T-helper 1 cell treated with Interleukin-12 subunit alpha and Interleukin-12 subunit beta and Interleukin-4 antibody, amounts not matched to agents 30 μg/mL and 1 μg/mL, for 36 hours (primary cell): ENCODE measurements at regions not wholly inside any gene's neighbourhood (a gene's known extent, or its start where the extent isn't known, plus 50 kb on each side); places are given as distances from the start of the nearest gene placed in this dataset.
"Not testable (repeated sequence)": the region's sequence is repeated elsewhere in the genome, so short reads cannot be mapped to it uniquely, and the experiment has no call there.

Experiments
- H3K27ac Mint-ChIP-seq: one replicate; pipeline ENCODE4 v1.8.0; 2021; ENCODE audit warnings: mild to moderate bottlenecking, mixed read lengths
- H3K27me3 Mint-ChIP-seq: one replicate; pipeline ENCODE4 v1.8.0; 2021; ENCODE audit warnings: low read depth, mixed read lengths
- H3K36me3 Mint-ChIP-seq: one replicate; pipeline ENCODE4 v1.8.0; 2021; ENCODE audit warnings: low read depth, mixed read lengths
- H3K4me1 Mint-ChIP-seq: one replicate; pipeline ENCODE4 v1.8.0; 2021; ENCODE audit warnings: low read depth, mixed read lengths
- H3K4me3 Mint-ChIP-seq: one replicate; pipeline ENCODE4 v1.8.0; 2021; ENCODE audit warnings: mild to moderate bottlenecking, moderate library complexity, mixed read lengths
- H3K9me3 Mint-ChIP-seq: one replicate; pipeline ENCODE4 v1.8.0; 2021; ENCODE audit warnings: mixed read lengths

- H3K36me3 Mint-ChIP-seq = not testable (repeated sequence)
Observed at GRCh38 chr9:65566018-65566417, 109.7 kb upstream of the ZNG1E start.

GRCh38 chr9:65519018-65519417 is 156.7 kb upstream of the ZNG1E start:
- not testable (repeated sequence) for H3K4me3 Mint-ChIP-seq, H3K27me3 Mint-ChIP-seq, H3K27ac Mint-ChIP-seq

More at GRCh38 chr9:65566018-65566417, 109.7 kb upstream of the ZNG1E start:
- H3K4me3 Mint-ChIP-seq, H3K4me1 Mint-ChIP-seq, H3K9me3 Mint-ChIP-seq, H3K27ac Mint-ChIP-seq, H3K27me3 Mint-ChIP-seq: not testable (repeated sequence)

GRCh38 chr9:65514465-65514864 is 161.3 kb upstream of the ZNG1E start:
- not testable (repeated sequence) for H3K27me3 Mint-ChIP-seq, H3K36me3 Mint-ChIP-seq, H3K27ac Mint-ChIP-seq, H3K4me3 Mint-ChIP-seq, H3K4me1 Mint-ChIP-seq, H3K9me3 Mint-ChIP-seq

More at GRCh38 chr9:65519018-65519417, 156.7 kb upstream of the ZNG1E start:
- not testable (repeated sequence) for H3K36me3 Mint-ChIP-seq, H3K9me3 Mint-ChIP-seq, H3K4me1 Mint-ChIP-seq

- H3K4me3 Mint-ChIP-seq, H3K4me1 Mint-ChIP-seq, H3K36me3 Mint-ChIP-seq, H3K9me3 Mint-ChIP-seq, H3K27ac Mint-ChIP-seq, H3K27me3 Mint-ChIP-seq: not testable (repeated sequence)
Observed at GRCh38 chr9:65507897-65508296, 167.8 kb upstream of the ZNG1E start.

- H3K4me3 Mint-ChIP-seq, H3K27me3 Mint-ChIP-seq, H3K36me3 Mint-ChIP-seq, H3K9me3 Mint-ChIP-seq, H3K4me1 Mint-ChIP-seq, H3K27ac Mint-ChIP-seq: not testable (repeated sequence)
Observed at GRCh38 chr9:65504686-65505085, 171.0 kb upstream of the ZNG1E start.

GRCh38 chr9:65503696-65504095 is 172.0 kb upstream of the ZNG1E start:
- H3K4me1 Mint-ChIP-seq, H3K36me3 Mint-ChIP-seq, H3K4me3 Mint-ChIP-seq, H3K9me3 Mint-ChIP-seq, H3K27me3 Mint-ChIP-seq, H3K27ac Mint-ChIP-seq: not testable (repeated sequence)

GRCh38 chr9:65482890-65483289 is 192.8 kb upstream of the ZNG1E start:
- H3K9me3 Mint-ChIP-seq, H3K27ac Mint-ChIP-seq, H3K36me3 Mint-ChIP-seq, H3K4me1 Mint-ChIP-seq, H3K27me3 Mint-ChIP-seq, H3K4me3 Mint-ChIP-seq: not testable (repeated sequence)

- not testable (repeated sequence) for H3K9me3 Mint-ChIP-seq, H3K27ac Mint-ChIP-seq, H3K27me3 Mint-ChIP-seq, H3K36me3 Mint-ChIP-seq, H3K4me1 Mint-ChIP-seq, H3K4me3 Mint-ChIP-seq
Observed at GRCh38 chr9:65481291-65481690, 194.4 kb upstream of the ZNG1E start.

GRCh38 chr9:65474891-65475290 is 189.9 kb upstream of the FOXD4L5 start:
- not testable (repeated sequence) for H3K27me3 Mint-ChIP-seq, H3K9me3 Mint-ChIP-seq, H3K36me3 Mint-ChIP-seq, H3K4me1 Mint-ChIP-seq, H3K4me3 Mint-ChIP-seq, H3K27ac Mint-ChIP-seq

GRCh38 chr9:65473059-65473822 is 188.2 kb upstream of the FOXD4L5 start:
- peaks cover 12% of the 10 kb centered on the region for H3K9me3 Mint-ChIP-seq
- not testable (repeated sequence) for H3K4me3 Mint-ChIP-seq

GRCh38 chr9:65471106-65471505 is 186.1 kb upstream of the FOXD4L5 start:
- peaks cover 12% of the 10 kb centered on the region for H3K9me3 Mint-ChIP-seq
- not testable (repeated sequence) for H3K27me3 Mint-ChIP-seq, H3K4me1 Mint-ChIP-seq, H3K4me3 Mint-ChIP-seq, H3K36me3 Mint-ChIP-seq, H3K27ac Mint-ChIP-seq

More at GRCh38 chr9:65473059-65473822, 188.2 kb upstream of the FOXD4L5 start:
- H3K4me1 Mint-ChIP-seq, H3K27ac Mint-ChIP-seq, H3K36me3 Mint-ChIP-seq, H3K27me3 Mint-ChIP-seq: not testable (repeated sequence)

GRCh38 chr9:65466911-65467734 is 182.1 kb upstream of the FOXD4L5 start:
- not testable (repeated sequence) for H3K27ac Mint-ChIP-seq, H3K4me3 Mint-ChIP-seq, H3K4me1 Mint-ChIP-seq, H3K27me3 Mint-ChIP-seq, H3K36me3 Mint-ChIP-seq
- H3K9me3 Mint-ChIP-seq = peaks cover 48% of the 10 kb centered on the region

GRCh38 chr9:65465246-65465895 is 180.4 kb upstream of the FOXD4L5 start:
- not testable (repeated sequence) for H3K27ac Mint-ChIP-seq, H3K27me3 Mint-ChIP-seq, H3K4me3 Mint-ChIP-seq, H3K4me1 Mint-ChIP-seq, H3K36me3 Mint-ChIP-seq
- H3K9me3 Mint-ChIP-seq = peaks cover 58% of the 10 kb centered on the region

GRCh38 chr9:65462476-65462875 is 177.5 kb upstream of the FOXD4L5 start:
- peaks cover 60% of the 10 kb centered on the region for H3K9me3 Mint-ChIP-seq
- H3K27ac Mint-ChIP-seq, H3K36me3 Mint-ChIP-seq, H3K27me3 Mint-ChIP-seq, H3K4me3 Mint-ChIP-seq, H3K4me1 Mint-ChIP-seq: not testable (repeated sequence)

- Mint-ChIP-seq H3K4me1 (no peaks in the 10 kb centered on the region), H3K4me3 (no peak overlapping the region), H3K9me3 (peaks cover 58% of the 10 kb centered on the region), H3K27me3 (no peaks in the 10 kb centered on the region), H3K36me3 (no peaks in the 10 kb centered on the region), H3K27ac (no peak overlapping the region)
Observed at GRCh38 chr9:65459756-65460320, 174.8 kb upstream of the FOXD4L5 start.
